A549 (cell line): ENCODE measurements at regions not wholly inside any gene's neighbourhood (a gene's known extent, or its start where the extent isn't known, plus 50 kb on each side); places are given as distances from the start of the nearest gene placed in this dataset.

Source experiments
- CTCF ChIP-seq: fragments of >200 bp; sonication (Bioruptor Twin); formaldehyde crosslinking; IDR thresholded peaks from 3 replicates; pipeline ENCODE4 v1.5.1; 2016
- EP300 ChIP-seq, 2 experiments: fragments of >200 bp; sonication (Bioruptor Twin); formaldehyde crosslinking; IDR thresholded peaks; 2 replicates in 1 of 2; 3 replicates in 1 of 2; pipeline ENCODE4 v1.6.1; 2016 to 2017
- ESRRA ChIP-seq: fragments of 150-350 bp; IDR thresholded peaks from 2 replicates; pipeline ENCODE4 v1.6.1; 2014; ENCODE audit warnings: mild to moderate bottlenecking, low read length, borderline replicate concordance
- MAX ChIP-seq: IDR thresholded peaks from 2 replicates; pipeline ENCODE4 v1.6.1; 2012
- POLR2AphosphoS2 ChIP-seq: conservative IDR thresholded peaks from 2 replicates; pipeline ENCODE4 v1.6.1; 2012; ENCODE audit warnings: low read length, improper control_type of control experiment, inconsistent platforms
- REST ChIP-seq: fragments of 200-600 bp; sonication (generic); IDR thresholded peaks from 2 replicates; pipeline ENCODE4 v1.6.1; 2016; ENCODE audit warnings: antibody characterized with exemption, mild to moderate bottlenecking, moderate library complexity
- RNF2 ChIP-seq: fragments of 200-600 bp; sonication (generic); IDR thresholded peaks from 2 replicates; pipeline ENCODE4 v1.6.1; 2016; ENCODE audit warnings: low read depth, mild to moderate bottlenecking, antibody characterized with exemption, moderate library complexity, borderline replicate concordance

GRCh38 chr18:53586923-53587322, 637.5 kb downstream of the MBD2 start:
- TF ChIP-seq REST (no peak), CTCF (no peak), ESRRA (no peak), EP300 (IDR thresholded peaks at IDR 0.05) (no peak), RNF2 (no peak), MAX (no peak), POLR2AphosphoS2 (no peak)
